ENCODE measurements at regions not wholly inside any gene's neighbourhood (a gene's known extent, or its start where the extent isn't known, plus 50 kb on each side); places are given as distances from the start of the nearest gene placed in this dataset.

DNA sequence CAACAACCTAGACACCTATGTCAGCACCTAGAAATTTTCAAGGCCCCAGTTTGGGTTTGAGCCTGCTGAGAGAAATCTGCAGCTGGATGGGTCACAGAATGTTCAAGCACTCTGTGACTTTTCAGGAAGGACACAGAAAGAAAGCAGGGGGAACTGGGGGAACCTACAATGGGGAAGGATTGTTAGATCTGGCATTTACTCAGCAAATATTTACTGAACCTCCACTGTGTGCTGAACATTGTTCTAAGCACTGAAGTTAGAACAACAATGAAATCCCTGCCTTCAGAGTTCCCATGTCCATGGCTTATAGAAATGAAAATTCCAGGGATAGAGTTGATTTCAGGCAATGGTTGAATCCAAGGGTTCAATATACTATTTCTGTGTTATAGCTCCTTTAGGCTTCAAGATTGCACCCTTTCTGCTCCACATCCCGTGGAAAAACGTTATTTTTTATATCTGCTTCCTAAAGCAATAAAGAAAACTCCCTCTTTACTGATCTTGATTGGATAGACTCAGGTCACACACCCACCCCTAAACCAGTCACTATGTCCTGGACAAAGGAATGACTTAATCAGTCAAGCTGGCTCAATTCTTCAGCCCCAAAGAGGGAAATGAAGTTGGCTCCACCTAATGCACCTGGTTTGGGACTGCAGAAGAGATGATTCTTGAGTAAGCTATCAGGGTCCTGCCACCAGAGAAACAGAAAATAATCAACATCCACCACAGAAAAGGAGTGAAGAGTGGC is 95.1 kb downstream of the OR5AK2 start:
- Histone ChIP-seq H3K79me2 (ENCODE audit: insufficient read depth, low read length) (no peaks in the 10 kb centered on the region), H3K36me3 (replicated peaks in 1 of 2; ENCODE audit: control insufficient read depth in 1 of 2, insufficient read depth in 2 of 2, low read length in 2 of 2) (no peaks in the 10 kb centered on the region), H3K27me3 (ENCODE audit: control insufficient read depth in 2 of 2, insufficient read depth in 2 of 2, low read length in 2 of 2) (no peaks in the 10 kb centered on the region), H3K4me1 (ENCODE audit: control insufficient read depth in 1 of 2, insufficient read depth in 2 of 2, low read length in 2 of 2) (no peaks in the 10 kb centered on the region), H3K27ac (ENCODE audit: low read depth in 1 of 2, low read length in 2 of 2) (no peak overlapping the region), H4K20me1 (ENCODE audit: insufficient read depth, low read length) (no peaks in the 10 kb centered on the region), H3K9me3 (replicated peaks in 1 of 2; ENCODE audit: control insufficient read depth in 1 of 2, insufficient read depth in 1 of 2, low read length in 2 of 2) (no peaks in the 10 kb centered on the region), H3K4me3 (replicated peaks in 1 of 3; ENCODE audit: low read depth in 2 of 3, low read length in 3 of 3) (no peak overlapping the region), H3K9ac (ENCODE audit: insufficient read depth, low read length, poor library complexity, severe bottlenecking) (no peak overlapping the region), H2AFZ (ENCODE audit: insufficient read depth, low read depth, low read length, poor library complexity, severe bottlenecking) (no peak overlapping the region), H3K4me2 (replicated peaks; ENCODE audit: extremely low read depth, low read length, poor library complexity, severe bottlenecking) (no peak overlapping the region)
- no peak overlapping the region for H3K27ac Mint-ChIP-seq
- 77% methylated on average over 2 of the region's 2 CpGs for WGBS (ENCODE audit: insufficient coverage)
- DNase-seq, result no peak
- intact Hi-C loops (cut with micrococcal nuclease), result no loop called here
- peaks cover 0 to 2% (median 0%) of the 10 kb centered on the region in 7 donors for H3K9me3 Mint-ChIP-seq
- no peak overlapping the region for H3K4me3 Mint-ChIP-seq
- H3K4me1 Mint-ChIP-seq, result no peaks in the 10 kb centered on the region
- H3K36me3 Mint-ChIP-seq, result no peaks in the 10 kb centered on the region
- peaks cover 0 to 2% (median 2%) of the 10 kb centered on the region in 3 donors for H3K27me3 Mint-ChIP-seq (ENCODE audit: low read depth in 3 of 3)
- TF ChIP-seq, protein P1, sequence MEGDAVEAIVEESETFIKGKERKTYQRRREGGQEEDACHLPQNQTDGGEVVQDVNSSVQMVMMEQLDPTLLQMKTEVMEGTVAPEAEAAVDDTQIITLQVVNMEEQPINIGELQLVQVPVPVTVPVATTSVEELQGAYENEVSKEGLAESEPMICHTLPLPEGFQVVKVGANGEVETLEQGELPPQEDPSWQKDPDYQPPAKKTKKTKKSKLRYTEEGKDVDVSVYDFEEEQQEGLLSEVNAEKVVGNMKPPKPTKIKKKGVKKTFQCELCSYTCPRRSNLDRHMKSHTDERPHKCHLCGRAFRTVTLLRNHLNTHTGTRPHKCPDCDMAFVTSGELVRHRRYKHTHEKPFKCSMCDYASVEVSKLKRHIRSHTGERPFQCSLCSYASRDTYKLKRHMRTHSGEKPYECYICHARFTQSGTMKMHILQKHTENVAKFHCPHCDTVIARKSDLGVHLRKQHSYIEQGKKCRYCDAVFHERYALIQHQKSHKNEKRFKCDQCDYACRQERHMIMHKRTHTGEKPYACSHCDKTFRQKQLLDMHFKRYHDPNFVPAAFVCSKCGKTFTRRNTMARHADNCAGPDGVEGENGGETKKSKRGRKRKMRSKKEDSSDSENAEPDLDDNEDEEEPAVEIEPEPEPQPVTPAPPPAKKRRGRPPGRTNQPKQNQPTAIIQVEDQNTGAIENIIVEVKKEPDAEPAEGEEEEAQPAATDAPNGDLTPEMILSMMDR (IDR thresholded peaks at IDR 0.05), result no peak

DNA sequence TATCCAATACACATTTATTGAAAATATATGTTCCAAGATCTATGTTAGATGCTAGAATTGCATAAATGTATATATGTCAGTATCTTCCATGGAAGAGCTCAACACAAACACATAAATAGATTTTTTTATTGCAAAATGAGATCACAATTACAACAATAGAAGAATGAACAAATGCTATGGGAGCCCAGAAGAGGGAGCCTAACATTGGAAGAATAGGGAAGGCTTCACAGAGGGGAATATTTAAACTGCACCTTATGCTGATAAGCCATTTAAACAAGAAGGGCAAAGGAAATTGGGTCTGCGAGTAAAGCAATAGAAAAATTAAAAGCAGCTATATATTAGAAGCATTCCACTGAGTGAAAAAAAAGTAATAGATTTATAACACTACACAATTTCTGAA is 96.1 kb upstream of the LRRC55 start:
- H2AFZ ChIP-seq (ENCODE audit: insufficient read depth, low read depth, low read length, poor library complexity, severe bottlenecking), result no peak overlapping the region
- H3K4me1 ChIP-seq (ENCODE audit: control insufficient read depth in 1 of 2, insufficient read depth in 2 of 2, low read length in 2 of 2), result no peaks in the 10 kb centered on the region
- peaks cover 0 to 2% (median 0%) of the 10 kb centered on the region in 7 donors for H3K9me3 Mint-ChIP-seq
- H4K20me1 ChIP-seq (ENCODE audit: insufficient read depth, low read length), result no peaks in the 10 kb centered on the region
- H3K9ac ChIP-seq (ENCODE audit: insufficient read depth, low read length, poor library complexity, severe bottlenecking), result no peak overlapping the region
- no peaks in the 10 kb centered on the region for H3K9me3 ChIP-seq (replicated peaks in 1 of 2; ENCODE audit: control insufficient read depth in 1 of 2, insufficient read depth in 1 of 2, low read length in 2 of 2)
- H3K4me2 ChIP-seq (replicated peaks; ENCODE audit: extremely low read depth, low read length, poor library complexity, severe bottlenecking), result no peak overlapping the region
- no peaks in the 10 kb centered on the region for H3K36me3 Mint-ChIP-seq
- intact Hi-C loops (cut with micrococcal nuclease), result no loop called here
- H3K27me3 Mint-ChIP-seq (ENCODE audit: low read depth in 3 of 3), result peaks cover 0 to 2% (median 2%) of the 10 kb centered on the region in 3 donors
- H3K27me3 ChIP-seq (ENCODE audit: control insufficient read depth in 2 of 2, insufficient read depth in 2 of 2, low read length in 2 of 2), result no peaks in the 10 kb centered on the region
- no peaks in the 10 kb centered on the region for H3K4me1 Mint-ChIP-seq
- H3K79me2 ChIP-seq (ENCODE audit: insufficient read depth, low read length), result no peaks in the 10 kb centered on the region
- no CpG with 5 or more reads among the region's 1 CpG for WGBS (ENCODE audit: insufficient coverage)
- H3K4me3 Mint-ChIP-seq, result no peak overlapping the region
- H3K27ac ChIP-seq (ENCODE audit: low read depth in 1 of 2, low read length in 2 of 2), result no peak overlapping the region
- no peak for DNase-seq
- no peaks in the 10 kb centered on the region for H3K36me3 ChIP-seq (replicated peaks in 1 of 2; ENCODE audit: control insufficient read depth in 1 of 2, insufficient read depth in 2 of 2, low read length in 2 of 2)
- no peak overlapping the region for H3K27ac Mint-ChIP-seq
- TF ChIP-seq, protein P1 (IDR thresholded peaks at IDR 0.05), result no peak
- no peak overlapping the region for H3K4me3 ChIP-seq (replicated peaks in 1 of 3; ENCODE audit: low read depth in 2 of 3, low read length in 3 of 3)
